Glomerular endothelial cell (primary cell): ENCODE measurements at regions not wholly inside any gene's neighbourhood (a gene's known extent, or its start where the extent isn't known, plus 50 kb on each side); places are given as distances from the start of the nearest gene placed in this dataset.

Experiments used
- DNase-seq: peaks from one replicate; pipeline ENCODE4 v3.0.0-alpha.2; 2011; ENCODE audit warnings: low read depth, low spot score; ENCODE audit errors: extremely low read depth

DNA sequence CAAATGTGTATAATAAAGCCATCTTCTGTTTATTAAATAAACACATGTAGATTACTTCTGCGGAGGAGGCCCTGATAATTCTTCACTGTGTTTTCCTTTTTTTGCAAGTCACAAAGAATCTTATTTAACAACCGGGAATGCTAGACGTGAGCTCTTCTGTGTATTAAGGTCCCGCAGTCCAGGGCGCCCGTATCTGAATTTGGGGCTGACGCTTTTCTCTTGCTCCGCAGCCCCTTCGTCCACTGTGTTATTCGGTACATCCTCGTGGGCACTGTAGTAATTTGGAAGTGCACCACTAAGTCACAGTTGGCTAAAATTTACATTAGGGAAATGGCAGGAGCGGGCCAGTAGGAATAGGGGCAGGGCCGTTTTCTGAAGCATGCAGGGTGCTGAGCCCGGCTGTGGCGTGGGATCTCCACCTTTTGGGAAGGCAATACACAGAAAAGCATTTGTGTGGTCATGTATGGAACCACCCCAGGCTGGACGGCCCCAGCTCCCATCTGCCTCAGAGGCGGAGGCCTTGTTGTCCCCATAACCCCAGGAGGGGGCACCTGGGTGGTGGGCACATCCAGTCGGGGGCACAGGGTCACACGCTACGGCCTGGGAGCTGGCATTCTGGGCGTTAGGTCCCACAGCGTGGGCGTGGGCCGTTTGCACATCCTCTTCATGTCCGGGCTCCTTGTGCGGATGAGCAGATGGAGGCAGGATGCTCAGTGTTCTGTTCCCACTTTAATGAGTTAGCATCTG is 258.7 kb upstream of the IRX4 start:
- DNase-seq: no peak

DNA sequence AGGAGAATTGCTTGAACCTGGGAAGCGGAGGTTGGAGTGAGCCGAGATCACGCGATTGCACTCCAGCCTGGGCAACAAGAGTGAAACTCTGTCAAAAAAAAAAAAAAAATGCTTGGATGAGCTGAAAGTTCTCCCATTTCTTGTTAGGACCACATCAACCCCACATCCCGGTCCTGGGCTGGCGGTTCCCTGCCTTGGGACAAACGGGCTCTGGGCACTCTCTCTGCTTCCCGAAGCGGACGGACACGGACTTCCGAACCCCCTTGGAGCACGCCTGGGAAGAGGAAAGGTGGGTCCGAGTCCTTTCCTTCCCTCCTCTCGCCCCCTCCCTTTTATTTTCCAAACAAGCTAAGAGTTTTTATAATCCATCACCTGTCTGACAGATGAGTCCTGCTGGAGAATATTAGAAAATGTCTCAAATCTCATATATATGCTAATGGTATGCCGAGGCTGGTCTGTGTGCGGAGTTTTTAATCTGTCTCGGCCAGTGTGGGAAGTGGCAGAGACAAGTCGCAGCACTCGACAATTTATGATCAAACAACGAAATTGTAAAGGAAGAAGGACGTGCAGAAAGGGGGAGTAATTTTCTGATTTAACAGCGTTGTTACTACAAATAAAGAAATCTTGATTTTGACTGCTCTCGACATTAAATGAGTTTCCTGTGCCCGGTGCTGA is 257.9 kb upstream of the IRX4 start:
- no peak for DNase-seq

GRCh38 chr5:2139478-2139877 is 256.8 kb upstream of the IRX4 start:
- DNase-seq: no peak

GRCh38 chr5:2138896-2139295 is 256.2 kb upstream of the IRX4 start:
- no peak for DNase-seq

DNA sequence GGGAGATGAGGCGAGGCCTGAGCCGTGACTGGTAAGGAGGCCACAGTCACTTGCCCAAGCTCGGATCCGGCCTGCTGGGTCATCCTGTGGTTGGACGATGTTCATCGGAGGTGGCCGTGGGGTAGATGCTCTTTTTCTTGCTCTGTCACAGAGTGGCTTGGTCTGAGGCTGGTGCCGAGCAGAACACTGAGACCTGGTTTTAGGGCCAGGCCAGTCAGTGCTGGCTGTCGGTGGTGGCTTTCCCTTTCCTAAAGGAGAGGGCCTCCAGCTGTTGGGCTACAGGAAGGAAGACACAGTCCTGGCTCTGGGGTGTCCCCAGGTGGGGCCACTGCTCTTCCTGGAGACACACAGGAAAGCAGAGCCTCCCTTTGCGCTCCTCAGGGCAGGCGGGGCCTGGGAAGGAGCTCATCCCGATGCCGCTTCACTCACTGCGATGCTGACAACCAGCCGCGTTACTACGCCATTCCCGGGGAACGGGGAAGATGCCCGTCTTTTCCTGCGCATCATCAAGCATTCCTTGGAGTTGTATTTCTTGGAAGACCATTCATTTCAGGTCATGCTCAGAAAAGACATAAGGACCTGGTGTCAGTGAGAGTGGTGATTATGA is 254.8 kb upstream of the IRX4 start:
- DNase-seq: no peak

- no peak for DNase-seq
Measured at GRCh38 chr5:2136728-2137333, 254.1 kb upstream of the IRX4 start.

DNA sequence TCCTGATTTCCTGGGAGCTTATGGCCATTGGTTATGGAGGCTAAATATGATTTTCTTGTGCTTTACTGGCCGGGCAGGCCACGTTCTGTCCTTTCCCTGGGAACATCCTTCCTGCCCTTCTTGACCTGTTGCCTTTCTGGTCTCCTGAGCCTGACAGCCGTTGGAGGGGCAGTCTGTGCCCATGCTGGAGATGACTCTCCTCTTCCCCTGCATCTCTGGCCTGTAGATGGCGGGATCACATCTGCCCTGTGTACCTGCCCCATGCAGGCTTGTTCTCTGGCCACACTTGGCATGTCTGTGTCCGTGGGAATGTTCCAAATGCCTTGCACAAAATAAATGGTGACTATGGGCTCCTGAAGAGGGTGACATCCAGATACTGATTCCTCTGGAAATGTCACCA is 253.1 kb upstream of the IRX4 start:
- no peak for DNase-seq

- no peak for DNase-seq
Measured at GRCh38 chr5:2135354-2135753, 252.6 kb upstream of the IRX4 start.

- DNase-seq: no peak
Measured at GRCh38 chr5:2134543-2135292, 252.0 kb upstream of the IRX4 start.

GRCh38 chr5:2133936-2134335 is 251.2 kb upstream of the IRX4 start:
- DNase-seq: no peak

DNA sequence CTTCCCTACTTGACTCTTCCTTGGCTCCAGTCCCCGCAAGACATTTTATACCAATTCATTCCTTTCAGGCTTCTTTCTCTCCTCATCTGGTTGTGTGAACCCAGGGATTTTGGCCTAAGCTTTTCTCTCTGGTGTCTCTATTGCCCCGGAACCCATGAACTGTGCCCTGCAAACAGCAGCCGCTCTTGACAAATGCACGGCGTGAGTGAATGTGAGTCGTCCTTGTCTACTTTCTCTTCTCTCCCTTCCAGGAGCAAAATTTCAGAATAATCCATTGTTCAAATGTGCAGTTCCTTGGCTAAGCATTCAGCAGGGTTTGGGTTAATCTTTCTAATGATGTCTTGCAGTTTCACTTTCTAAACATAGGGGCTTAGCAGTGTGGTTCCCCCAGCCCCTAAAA is 250.4 kb upstream of the IRX4 start:
- no peak for DNase-seq

DNA sequence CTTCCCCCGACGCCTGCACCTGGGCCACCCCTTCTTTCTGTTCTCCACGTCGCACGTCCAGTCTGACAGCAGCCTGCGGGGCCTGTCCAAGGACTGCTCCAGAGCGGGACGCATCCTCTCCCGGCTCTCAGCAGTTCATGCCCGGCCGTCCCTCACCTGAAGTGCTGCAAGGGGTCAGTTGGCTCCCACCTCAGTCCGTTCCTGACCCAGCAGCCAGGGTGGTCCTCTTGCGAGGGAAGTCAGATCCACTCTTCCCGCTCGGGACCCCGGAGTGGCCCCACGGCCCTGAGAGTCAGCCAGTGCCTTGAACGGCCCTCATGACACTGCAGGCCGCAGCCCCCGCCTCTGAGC is 249.7 kb upstream of the IRX4 start:
- no peak for DNase-seq

GRCh38 chr5:2131826-2132496 is 249.2 kb upstream of the IRX4 start:
- no peak for DNase-seq

- no peak for DNase-seq
Measured at GRCh38 chr5:2131196-2131595, 248.5 kb upstream of the IRX4 start.

DNA sequence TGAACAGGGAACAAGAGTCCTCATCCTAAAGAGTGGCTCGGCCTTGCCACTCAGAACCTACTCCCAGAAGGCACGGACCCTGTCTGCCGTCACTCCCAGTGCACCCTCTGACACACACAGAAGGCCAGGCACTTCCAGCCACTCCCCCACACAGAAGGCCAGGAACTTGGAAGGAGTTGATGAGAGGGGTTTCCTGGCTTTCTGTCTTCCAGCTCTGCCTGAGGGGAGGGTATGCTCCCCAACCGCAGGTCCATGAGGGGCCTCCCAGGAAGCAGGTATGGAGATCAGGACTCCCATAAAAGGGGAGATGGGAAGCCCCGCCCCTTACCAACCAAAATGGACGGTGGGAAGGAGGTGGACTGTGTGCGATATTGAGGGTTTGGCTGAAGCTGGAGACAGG is 247.6 kb upstream of the IRX4 start:
- DNase-seq: no peak

DNA sequence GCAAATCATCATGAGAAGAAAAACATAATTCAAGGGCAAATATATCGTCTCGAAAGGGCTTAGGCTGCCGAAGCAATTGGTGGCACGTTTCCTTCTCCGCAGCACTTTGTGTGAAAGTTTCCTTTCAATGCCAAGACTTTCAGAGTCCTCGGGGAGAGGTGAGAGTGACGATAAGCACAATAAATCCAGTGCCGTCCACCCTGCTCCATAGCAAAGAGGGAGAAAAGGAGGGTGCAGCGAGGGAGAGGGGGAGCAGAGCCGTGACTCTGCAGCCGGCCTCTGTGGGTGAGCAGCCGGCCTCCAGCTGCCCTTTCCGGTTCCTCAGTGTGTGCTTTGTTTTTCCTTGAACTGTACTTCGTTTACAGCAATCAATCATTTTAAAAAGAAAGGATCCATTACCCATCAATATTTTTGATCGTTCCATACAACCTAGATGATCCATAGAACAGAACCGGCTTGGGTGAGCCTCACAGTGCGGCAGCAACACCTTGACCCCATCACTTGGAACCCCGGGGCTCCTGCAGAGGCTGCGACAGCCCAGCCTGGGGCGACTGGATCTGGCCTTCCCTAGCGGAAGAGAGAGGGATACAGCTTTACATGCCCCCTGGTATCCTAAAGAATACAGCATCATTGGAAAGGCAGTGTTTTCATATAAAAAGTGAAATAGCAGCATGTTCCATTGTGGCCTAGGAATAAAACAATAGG is 247.0 kb upstream of the IRX4 start:
- DNase-seq: no peak

DNA sequence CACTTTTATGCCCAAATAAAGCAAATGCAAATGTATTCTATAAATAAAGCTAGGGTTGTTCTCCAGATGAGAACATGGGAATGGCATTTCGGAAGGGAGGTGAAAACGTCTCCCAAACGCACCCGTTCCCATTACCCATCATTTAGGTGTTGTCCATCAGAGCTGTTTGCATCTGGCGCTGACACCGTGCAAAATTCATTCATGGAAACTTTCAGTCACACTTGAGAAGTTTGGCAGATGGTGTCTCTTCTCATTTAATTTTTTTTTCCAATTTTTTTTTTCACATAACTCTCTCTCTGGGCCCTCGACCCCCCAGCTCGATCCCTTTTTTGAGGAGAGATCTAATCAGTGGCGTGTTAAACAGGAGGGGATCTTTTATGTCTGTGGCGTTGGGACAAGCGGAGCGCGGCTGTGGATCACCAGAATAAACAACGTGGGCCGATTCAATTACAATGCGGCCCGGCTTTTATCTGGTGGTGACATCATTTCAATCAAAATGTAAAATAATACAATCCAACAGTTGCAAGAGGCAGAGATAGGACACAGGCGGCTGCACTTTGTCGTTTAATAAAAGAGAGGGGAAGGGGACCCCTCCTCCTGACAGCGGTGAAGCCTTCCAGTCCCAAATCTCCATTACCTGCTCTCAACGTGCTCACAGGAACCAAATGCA is 246.1 kb upstream of the IRX4 start:
- no peak for DNase-seq

DNA sequence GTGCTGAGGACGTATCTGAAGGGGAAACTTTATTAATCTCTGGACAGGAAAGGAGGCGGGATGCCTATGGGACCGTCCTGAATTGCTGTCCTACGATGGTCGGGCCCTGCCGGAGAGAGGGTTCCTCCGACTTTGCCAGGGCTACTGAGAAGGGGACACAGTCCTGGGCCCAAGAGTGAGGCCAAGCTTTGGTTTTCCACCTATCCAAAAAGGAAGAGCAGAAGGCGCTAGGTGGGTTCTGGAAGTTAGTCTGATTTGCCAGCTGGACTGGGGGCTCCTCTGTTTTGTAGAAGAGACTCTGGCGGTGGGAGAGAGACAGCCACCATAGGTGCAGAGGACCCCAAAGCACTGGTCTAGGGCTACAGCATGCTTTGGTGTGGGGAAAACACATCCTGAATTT is 243.8 kb upstream of the IRX4 start:
- no peak for DNase-seq

DNA sequence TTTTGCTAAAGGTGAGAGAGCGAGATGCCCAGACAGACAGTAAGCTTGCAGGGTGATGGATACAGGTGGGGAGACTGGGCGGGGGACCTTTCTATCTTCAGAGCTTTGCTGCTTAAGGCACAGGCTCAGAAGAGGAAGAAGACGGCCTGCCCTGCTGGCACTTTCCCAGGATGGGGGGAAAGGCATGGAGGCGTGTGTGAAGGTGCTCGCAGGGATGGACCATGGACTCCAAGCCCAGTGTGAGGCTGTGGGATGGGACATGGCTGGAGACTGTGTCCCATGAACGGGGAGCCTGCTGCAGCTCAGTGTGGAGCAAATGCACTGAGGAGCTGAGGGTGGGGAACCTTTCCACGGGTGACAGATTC is 243.2 kb upstream of the IRX4 start:
- no peak for DNase-seq
